ENCODE measurements at regions not wholly inside any gene's neighbourhood (a gene's known extent, or its start where the extent isn't known, plus 50 kb on each side); places are given as distances from the start of the nearest gene placed in this dataset.

DNA sequence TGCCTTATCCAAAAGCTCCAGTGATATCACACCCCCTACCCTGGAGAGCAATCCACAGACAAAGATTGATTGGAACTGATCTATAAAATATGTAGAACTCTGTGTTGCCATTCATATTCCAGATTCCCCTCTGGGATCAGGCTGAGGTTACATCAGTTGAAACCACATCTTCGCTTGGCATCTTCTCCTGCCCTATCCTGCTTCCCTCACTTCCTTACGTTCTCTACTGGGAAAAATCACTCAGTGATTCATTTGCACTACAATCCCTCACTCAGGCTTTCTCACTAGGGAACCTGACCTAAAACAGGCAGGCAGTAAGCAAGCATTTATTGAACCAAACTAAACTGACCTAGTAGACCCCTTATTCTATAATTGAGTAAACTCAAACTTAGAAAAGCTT is 111.7 kb downstream of the ESM1 start:
- Histone ChIP-seq H3K4me1 (ENCODE audit: insufficient read depth, low read length) (peaks cover 10% of the 10 kb centered on the region), H2AFZ (ENCODE audit: low read length) (no peak overlapping the region), H3K9ac (ENCODE audit: low read length) (no peak overlapping the region), H3K4me3 (ENCODE audit: low read length) (no peak overlapping the region), H3K9me2 (replicated peaks; ENCODE audit: low read length) (no peaks in the 10 kb centered on the region), H3K27me3 (ENCODE audit: low read length) (peaks cover 17% of the 10 kb centered on the region; the same call in 1 of the 2 replicates), H3F3A (ENCODE audit: low read length, unreplicated experiment) (no peaks in the 10 kb centered on the region), H3K36me3 (ENCODE audit: low read depth, low read length) (no peaks in the 10 kb centered on the region), H3K27ac (ENCODE audit: low read length) (no peak overlapping the region), H3K9me3 (ENCODE audit: low read length) (no peaks in the 10 kb centered on the region), H4K20me1 (ENCODE audit: low read length) (no peaks in the 10 kb centered on the region), H3K79me2 (ENCODE audit: low read length) (no peaks in the 10 kb centered on the region), H3K4me2 (ENCODE audit: low read length) (no peak overlapping the region)
- intact Hi-C loops (cut with micrococcal nuclease) = no loop called here
- ATAC-seq (no peak), DNase-seq (no peak)
- BruUV-seq (replicated peaks) = no TSS peak
- ChIA-PET POLR2A (ENCODE audit: unreplicated experiment) (no interaction called here), CTCF (no interaction called here)
- TF ChIP-seq EZH2 (IDR thresholded peaks at IDR 0.05; ENCODE audit: low read length, unreplicated experiment) (no peak), EZH2phosphoT487 (IDR thresholded peaks at IDR 0.05; ENCODE audit: borderline replicate concordance, low read length) (no peak)
- TF ChIP-seq, protein P1, sequence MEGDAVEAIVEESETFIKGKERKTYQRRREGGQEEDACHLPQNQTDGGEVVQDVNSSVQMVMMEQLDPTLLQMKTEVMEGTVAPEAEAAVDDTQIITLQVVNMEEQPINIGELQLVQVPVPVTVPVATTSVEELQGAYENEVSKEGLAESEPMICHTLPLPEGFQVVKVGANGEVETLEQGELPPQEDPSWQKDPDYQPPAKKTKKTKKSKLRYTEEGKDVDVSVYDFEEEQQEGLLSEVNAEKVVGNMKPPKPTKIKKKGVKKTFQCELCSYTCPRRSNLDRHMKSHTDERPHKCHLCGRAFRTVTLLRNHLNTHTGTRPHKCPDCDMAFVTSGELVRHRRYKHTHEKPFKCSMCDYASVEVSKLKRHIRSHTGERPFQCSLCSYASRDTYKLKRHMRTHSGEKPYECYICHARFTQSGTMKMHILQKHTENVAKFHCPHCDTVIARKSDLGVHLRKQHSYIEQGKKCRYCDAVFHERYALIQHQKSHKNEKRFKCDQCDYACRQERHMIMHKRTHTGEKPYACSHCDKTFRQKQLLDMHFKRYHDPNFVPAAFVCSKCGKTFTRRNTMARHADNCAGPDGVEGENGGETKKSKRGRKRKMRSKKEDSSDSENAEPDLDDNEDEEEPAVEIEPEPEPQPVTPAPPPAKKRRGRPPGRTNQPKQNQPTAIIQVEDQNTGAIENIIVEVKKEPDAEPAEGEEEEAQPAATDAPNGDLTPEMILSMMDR (conservative IDR thresholded peaks at IDR 0.05; ENCODE audit: low read depth, low read length) = no peak

DNA sequence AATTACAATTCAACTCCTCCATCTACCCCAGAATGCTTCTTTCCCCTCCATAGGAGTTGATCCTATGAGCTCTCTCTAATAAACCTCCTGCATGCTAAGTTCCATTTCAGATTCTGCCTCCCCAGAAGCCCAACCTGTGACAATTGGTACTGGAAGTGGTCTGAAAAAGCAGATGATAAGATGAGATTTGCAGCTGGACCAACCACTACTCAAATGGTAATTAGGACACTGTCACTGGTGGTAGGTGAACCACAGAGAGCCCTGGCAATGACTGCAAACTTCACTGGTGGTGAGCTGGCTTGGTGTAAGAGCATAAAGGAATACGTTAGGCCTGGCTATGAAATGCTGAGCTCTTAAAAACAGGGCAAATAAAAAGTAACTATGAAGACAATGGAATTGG is 112.6 kb downstream of the ESM1 start:
- no peak overlapping the region for H3K27ac ChIP-seq (ENCODE audit: low read length)
- no peak overlapping the region for H2AFZ ChIP-seq (ENCODE audit: low read length)
- BruUV-seq (replicated peaks) = no TSS peak
- CTCF ChIA-PET = interaction anchor here (0.6 kb wide), 1 partner anchor 29 kb away, joined by 3 read pairs; no protein-coding TSS in a partner anchor
- H3K9me3 ChIP-seq (ENCODE audit: low read length) = no peaks in the 10 kb centered on the region
- H3F3A ChIP-seq (ENCODE audit: low read length, unreplicated experiment) = no peaks in the 10 kb centered on the region
- peaks cover 17% of the 10 kb centered on the region; the same call in 1 of the 2 replicates for H3K27me3 ChIP-seq (ENCODE audit: low read length)
- POLR2A ChIA-PET (ENCODE audit: unreplicated experiment) = no interaction called here
- H3K4me2 ChIP-seq (ENCODE audit: low read length) = no peak overlapping the region
- no peak overlapping the region for H3K9ac ChIP-seq (ENCODE audit: low read length)
- no peaks in the 10 kb centered on the region for H4K20me1 ChIP-seq (ENCODE audit: low read length)
- peaks cover 10% of the 10 kb centered on the region for H3K4me1 ChIP-seq (ENCODE audit: insufficient read depth, low read length)
- TF ChIP-seq, protein P1 (conservative IDR thresholded peaks at IDR 0.05; ENCODE audit: low read depth, low read length) = no peak
- TF ChIP-seq EZH2 (IDR thresholded peaks at IDR 0.05; ENCODE audit: low read length, unreplicated experiment) (no peak), EZH2phosphoT487 (IDR thresholded peaks at IDR 0.05; ENCODE audit: borderline replicate concordance, low read length) (no peak)
- DNase-seq (no peak), ATAC-seq (no peak)
- no peaks in the 10 kb centered on the region for H3K79me2 ChIP-seq (ENCODE audit: low read length)
- H3K4me3 ChIP-seq (ENCODE audit: low read length) = no peak overlapping the region
- intact Hi-C loops (cut with micrococcal nuclease) = no loop called here
- H3K9me2 ChIP-seq (replicated peaks; ENCODE audit: low read length) = no peaks in the 10 kb centered on the region
- no peaks in the 10 kb centered on the region for H3K36me3 ChIP-seq (ENCODE audit: low read depth, low read length)

GRCh38 chr5:54870271-54870670 is 115.1 kb downstream of the ESM1 start:
- no peak overlapping the region for H3K27ac ChIP-seq (ENCODE audit: low read length)
- no peaks in the 10 kb centered on the region for H3K79me2 ChIP-seq (ENCODE audit: low read length)
- POLR2A ChIA-PET (ENCODE audit: unreplicated experiment) = no interaction called here
- H3F3A ChIP-seq (ENCODE audit: low read length, unreplicated experiment) = no peaks in the 10 kb centered on the region
- H4K20me1 ChIP-seq (ENCODE audit: low read length) = no peaks in the 10 kb centered on the region
- peaks cover 10% of the 10 kb centered on the region for H3K4me1 ChIP-seq (ENCODE audit: insufficient read depth, low read length)
- H3K4me2 ChIP-seq (ENCODE audit: low read length) = no peak overlapping the region
- ATAC-seq (no peak), DNase-seq (no peak)
- no peaks in the 10 kb centered on the region for H3K9me3 ChIP-seq (ENCODE audit: low read length)
- BruUV-seq (replicated peaks) = no TSS peak
- H3K9ac ChIP-seq (ENCODE audit: low read length) = no peak overlapping the region
- CTCF ChIA-PET = no interaction called here
- H2AFZ ChIP-seq (ENCODE audit: low read length) = no peak overlapping the region
- H3K4me3 ChIP-seq (ENCODE audit: low read length) = no peak overlapping the region
- H3K9me2 ChIP-seq (replicated peaks; ENCODE audit: low read length) = no peaks in the 10 kb centered on the region
- TF ChIP-seq EZH2phosphoT487 (IDR thresholded peaks at IDR 0.05; ENCODE audit: borderline replicate concordance, low read length) = no peak
- TF ChIP-seq, protein P1 (conservative IDR thresholded peaks at IDR 0.05; ENCODE audit: low read depth, low read length) = no peak
- TF ChIP-seq EZH2 (IDR thresholded peaks at IDR 0.05; ENCODE audit: low read length, unreplicated experiment) = no peak
- H3K36me3 ChIP-seq (ENCODE audit: low read depth, low read length) = no peaks in the 10 kb centered on the region
- intact Hi-C loops (cut with micrococcal nuclease) = no loop called here
- peaks cover 17% of the 10 kb centered on the region; the same call in 1 of the 2 replicates for H3K27me3 ChIP-seq (ENCODE audit: low read length)
